SK-N-SH treated with all-trans-retinoic acid at 6 μM for 48 hours (cell line): ENCODE measurements at regions not wholly inside any gene's neighbourhood (a gene's known extent, or its start where the extent isn't known, plus 50 kb on each side); places are given as distances from the start of the nearest gene placed in this dataset.

Experiments
- BACH2 ChIP-seq: fragments of 250-450 bp; sonication (Bioruptor Pico); IDR thresholded peaks from 2 replicates; pipeline ENCODE4 v1.9.0; 2021; ENCODE audit warnings: mild to moderate bottlenecking, borderline replicate concordance
- ESRRG ChIP-seq: fragments of 250-450 bp; sonication (Bioruptor Pico); IDR thresholded peaks from 2 replicates; pipeline ENCODE4 v1.6.1; 2021; ENCODE audit warnings: mild to moderate bottlenecking
- ISL1 ChIP-seq: fragments of 250-450 bp; sonication (Bioruptor Pico); IDR thresholded peaks from 2 replicates; pipeline ENCODE4 v2.1.2; 2022; ENCODE audit warnings: mild to moderate bottlenecking, moderate library complexity
- ZFP3 ChIP-seq: fragments of 250-450 bp; sonication (Bioruptor Pico); IDR thresholded peaks from 2 replicates; pipeline ENCODE4 v1.5.0; 2020; ENCODE audit warnings: mild to moderate bottlenecking, moderate library complexity
- ZNF8 ChIP-seq: fragments of 450-650 bp; formaldehyde crosslinking; IDR thresholded peaks from 2 replicates; pipeline ENCODE4 v1.5.0; 2020; ENCODE audit warnings: mild to moderate bottlenecking, moderate library complexity
- TF ChIP-seq, protein P1 (sequence below): fragments of 250-450 bp; sonication (Bioruptor Pico); IDR thresholded peaks from 2 replicates; pipeline ENCODE4 v1.5.1; 2020; ENCODE audit warnings: low read depth, mild to moderate bottlenecking, moderate library complexity
- TF ChIP-seq, protein P2 (sequence below): fragments of 250-450 bp; sonication (Bioruptor Pico); IDR thresholded peaks from 2 replicates; pipeline ENCODE4 v1.5.1; 2021; ENCODE audit warnings: mild to moderate bottlenecking, moderate library complexity

DNA sequence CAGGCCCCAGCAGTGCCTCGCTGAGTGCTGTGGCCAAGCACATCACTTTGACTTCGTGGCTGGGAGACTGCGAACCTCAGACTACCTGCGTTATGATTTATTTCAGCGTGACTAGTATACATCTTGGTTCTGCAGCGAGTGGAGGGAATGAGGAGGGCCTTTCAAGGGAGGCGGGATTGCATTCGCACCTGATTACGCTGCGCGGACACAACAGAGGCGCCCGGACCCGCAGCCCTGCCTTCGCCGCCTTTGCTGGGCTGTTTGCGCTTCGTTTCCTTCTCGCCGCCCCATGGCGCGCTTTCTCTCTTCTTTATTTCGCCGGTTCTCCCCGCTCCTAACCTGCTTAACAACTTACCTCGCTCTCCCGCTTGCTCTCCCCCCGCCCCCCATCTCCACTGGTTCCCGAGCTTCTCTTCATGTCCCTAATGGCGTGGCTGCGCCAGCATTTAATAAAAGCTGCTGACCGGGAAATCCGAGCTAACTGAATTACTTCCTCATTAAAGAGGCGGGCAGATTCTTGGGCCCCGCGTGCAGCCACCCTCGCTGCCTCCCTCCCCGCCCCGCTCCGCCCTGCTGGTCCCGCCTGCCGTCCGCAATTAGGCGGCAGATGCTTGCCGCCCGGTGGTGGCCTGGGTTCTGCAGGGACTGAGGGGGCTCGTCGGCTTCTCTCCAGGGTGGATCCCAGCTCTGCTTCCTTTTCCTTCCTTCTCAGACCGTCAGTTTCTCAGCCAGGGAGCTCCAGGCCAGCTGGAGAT, 257.6 kb upstream of the SDK2 start:
- TF ChIP-seq, protein P1, sequence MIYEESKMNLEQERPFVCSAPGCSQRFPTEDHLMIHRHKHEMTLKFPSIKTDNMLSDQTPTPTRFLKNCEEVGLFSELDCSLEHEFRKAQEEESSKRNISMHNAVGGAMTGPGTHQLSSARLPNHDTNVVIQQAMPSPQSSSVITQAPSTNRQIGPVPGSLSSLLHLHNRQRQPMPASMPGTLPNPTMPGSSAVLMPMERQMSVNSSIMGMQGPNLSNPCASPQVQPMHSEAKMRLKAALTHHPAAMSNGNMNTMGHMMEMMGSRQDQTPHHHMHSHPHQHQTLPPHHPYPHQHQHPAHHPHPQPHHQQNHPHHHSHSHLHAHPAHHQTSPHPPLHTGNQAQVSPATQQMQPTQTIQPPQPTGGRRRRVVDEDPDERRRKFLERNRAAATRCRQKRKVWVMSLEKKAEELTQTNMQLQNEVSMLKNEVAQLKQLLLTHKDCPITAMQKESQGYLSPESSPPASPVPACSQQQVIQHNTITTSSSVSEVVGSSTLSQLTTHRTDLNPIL (CRISPR knock-in tag): no peak
- TF ChIP-seq ZNF8 (CRISPR knock-in tag) (no peak), ESRRG (CRISPR knock-in tag) (no peak), ZFP3 (CRISPR knock-in tag) (no peak), ISL1 (CRISPR knock-in tag) (no peak), BACH2 (no peak)
- TF ChIP-seq, protein P2, sequence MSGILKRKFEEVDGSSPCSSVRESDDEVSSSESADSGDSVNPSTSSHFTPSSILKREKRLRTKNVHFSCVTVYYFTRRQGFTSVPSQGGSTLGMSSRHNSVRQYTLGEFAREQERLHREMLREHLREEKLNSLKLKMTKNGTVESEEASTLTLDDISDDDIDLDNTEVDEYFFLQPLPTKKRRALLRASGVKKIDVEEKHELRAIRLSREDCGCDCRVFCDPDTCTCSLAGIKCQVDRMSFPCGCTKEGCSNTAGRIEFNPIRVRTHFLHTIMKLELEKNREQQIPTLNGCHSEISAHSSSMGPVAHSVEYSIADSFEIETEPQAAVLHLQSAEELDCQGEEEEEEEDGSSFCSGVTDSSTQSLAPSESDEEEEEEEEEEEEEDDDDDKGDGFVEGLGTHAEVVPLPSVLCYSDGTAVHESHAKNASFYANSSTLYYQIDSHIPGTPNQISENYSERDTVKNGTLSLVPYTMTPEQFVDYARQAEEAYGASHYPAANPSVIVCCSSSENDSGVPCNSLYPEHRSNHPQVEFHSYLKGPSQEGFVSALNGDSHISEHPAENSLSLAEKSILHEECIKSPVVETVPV (CRISPR knock-in tag): no peak
